Stomach (tissue), 4 donors: ENCODE measurements at regions not wholly inside any gene's neighbourhood (a gene's known extent, or its start where the extent isn't known, plus 50 kb on each side); places are given as distances from the start of the nearest gene placed in this dataset.

Experiments used
- EP300 ChIP-seq: sonication (generic); formaldehyde crosslinking; IDR thresholded peaks from one replicate; pipeline ENCODE4 v1.6.1; 2017; ENCODE audit warnings: antibody characterized with exemption
- POLR2A ChIP-seq, 4 donors: fragments of 450-650 bp; IDR thresholded peaks; one replicate each; pipeline ENCODE4 v1.6.1; 2016; ENCODE audit warnings: antibody characterized with exemption in 4 of 4, control low read depth in 2 of 4, mild to moderate bottlenecking in 1 of 4, moderate library complexity in 1 of 4
- POLR2AphosphoS5 ChIP-seq, 3 donors: sonication (generic); formaldehyde crosslinking; IDR thresholded peaks; one replicate each; pipeline ENCODE4 v1.6.1; 2016; ENCODE audit warnings: antibody characterized with exemption in 3 of 3
- TF ChIP-seq, protein P1 (sequence below), 7 experiments: fragments of 450-650 bp in 4 of 7; fragments of 200-600 bp in 3 of 7; sonication (generic) in 3 of 7; IDR thresholded peaks; one replicate each; pipeline ENCODE4 v1.5.1; 2016 to 2019; ENCODE audit warnings: antibody characterized with exemption in 7 of 7, control low read depth in 2 of 7, mild to moderate bottlenecking in 1 of 7

DNA sequence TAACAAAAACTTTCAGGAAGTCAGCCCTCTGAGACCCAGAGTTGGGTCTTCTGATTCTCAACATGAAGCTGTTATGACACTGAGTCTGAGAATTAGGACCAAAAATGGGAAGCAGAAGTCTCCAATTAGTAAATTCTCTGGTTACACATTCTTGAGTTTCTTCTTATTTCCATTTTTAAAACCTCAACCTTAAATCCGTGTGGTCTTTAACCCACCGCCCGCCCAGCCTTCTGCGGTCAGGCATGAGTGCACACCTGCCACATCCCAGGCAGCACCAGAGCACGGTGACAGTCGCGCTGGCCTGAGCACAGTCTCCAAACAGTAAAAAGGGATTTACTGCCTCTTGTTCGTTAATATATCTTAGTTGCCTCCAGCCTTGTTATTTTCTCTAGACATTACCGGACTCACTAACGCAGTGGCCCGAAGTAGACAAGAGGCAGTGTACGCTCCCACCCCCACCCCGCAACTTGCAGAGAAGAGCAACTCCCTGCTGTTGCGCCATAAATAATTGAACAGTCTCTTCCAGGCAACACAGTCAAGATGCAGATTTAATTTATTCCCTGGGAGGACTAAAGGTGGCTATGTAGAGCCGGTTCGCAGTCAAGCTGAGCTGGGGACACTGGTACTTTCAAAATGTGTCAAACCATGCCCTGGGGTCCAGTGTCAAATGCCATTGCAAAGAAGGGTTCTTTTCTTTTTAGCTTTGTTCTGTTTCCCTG is 147.0 kb upstream of the CELF2 start:
- no peak for TF ChIP-seq POLR2A (IDR thresholded peaks at IDR 0.05)
- TF ChIP-seq, protein P1, sequence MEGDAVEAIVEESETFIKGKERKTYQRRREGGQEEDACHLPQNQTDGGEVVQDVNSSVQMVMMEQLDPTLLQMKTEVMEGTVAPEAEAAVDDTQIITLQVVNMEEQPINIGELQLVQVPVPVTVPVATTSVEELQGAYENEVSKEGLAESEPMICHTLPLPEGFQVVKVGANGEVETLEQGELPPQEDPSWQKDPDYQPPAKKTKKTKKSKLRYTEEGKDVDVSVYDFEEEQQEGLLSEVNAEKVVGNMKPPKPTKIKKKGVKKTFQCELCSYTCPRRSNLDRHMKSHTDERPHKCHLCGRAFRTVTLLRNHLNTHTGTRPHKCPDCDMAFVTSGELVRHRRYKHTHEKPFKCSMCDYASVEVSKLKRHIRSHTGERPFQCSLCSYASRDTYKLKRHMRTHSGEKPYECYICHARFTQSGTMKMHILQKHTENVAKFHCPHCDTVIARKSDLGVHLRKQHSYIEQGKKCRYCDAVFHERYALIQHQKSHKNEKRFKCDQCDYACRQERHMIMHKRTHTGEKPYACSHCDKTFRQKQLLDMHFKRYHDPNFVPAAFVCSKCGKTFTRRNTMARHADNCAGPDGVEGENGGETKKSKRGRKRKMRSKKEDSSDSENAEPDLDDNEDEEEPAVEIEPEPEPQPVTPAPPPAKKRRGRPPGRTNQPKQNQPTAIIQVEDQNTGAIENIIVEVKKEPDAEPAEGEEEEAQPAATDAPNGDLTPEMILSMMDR (IDR thresholded peaks at IDR 0.05), result no peak
- no peak for TF ChIP-seq POLR2AphosphoS5 (IDR thresholded peaks at IDR 0.05)
- no peak for TF ChIP-seq EP300
